ENCODE measurements at regions not wholly inside any gene's neighbourhood (a gene's known extent, or its start where the extent isn't known, plus 50 kb on each side); places are given as distances from the start of the nearest gene placed in this dataset.
A peak's percentile ranks its signal among the peaks of the same experiment; 100 is the strongest.
"Not testable (repeated sequence)": the region's sequence is repeated elsewhere in the genome, so short reads cannot be mapped to it uniquely, and the experiment has no call there.

DNA sequence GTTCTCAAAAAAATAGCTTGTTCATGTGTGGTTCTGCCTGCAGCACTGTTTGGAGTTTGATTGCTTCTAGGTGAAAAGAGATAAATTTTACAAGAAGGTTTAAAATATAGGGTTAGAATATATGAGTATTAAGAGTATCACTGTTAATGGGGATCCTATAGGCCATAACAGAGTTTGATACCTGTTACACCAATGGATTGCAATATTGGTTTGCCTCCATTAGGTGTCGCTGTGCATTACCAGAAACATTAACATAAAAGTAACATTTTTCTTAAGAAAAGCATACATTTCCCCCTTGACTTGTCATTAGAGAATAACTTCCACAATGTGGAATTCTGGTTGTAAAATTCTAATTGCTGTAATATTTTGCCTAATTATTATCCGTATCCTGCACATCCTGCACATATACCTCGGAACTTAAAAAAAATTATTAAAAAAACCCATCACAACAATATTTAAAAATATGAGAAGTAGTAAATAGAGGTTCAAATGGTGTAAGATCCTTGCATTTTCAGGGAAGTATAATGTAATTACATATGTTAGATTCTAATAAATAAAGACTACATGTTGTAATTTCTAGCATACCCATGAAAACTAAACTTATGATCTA is 63.0 kb downstream of the CYP4A11 start:
- DNase-seq, result peak; percentile 16

DNA sequence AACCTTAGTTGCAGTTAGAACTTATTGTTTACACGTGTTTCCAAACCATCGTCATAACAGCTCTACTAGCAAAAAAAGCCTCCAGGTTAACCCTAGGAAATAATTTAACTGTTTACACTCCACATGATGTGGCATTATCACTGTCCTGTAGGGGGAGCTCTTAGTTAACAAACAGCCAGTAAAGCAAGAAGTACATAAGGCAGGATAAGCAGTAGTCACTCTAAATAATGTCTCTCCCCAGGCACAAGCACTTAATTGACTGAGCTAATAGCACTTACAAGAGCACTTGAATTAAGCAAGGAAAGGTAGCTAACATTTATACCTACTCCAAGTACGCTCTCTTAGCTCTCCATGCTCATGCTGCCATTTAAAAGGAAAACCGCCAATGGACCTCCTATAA is 65.2 kb downstream of the CYP4A11 start:
- not testable (repeated sequence) for DNase-seq
